ENCODE measurements at regions not wholly inside any gene's neighbourhood (a gene's known extent, or its start where the extent isn't known, plus 50 kb on each side); places are given as distances from the start of the nearest gene placed in this dataset.

- TF ChIP-seq CTCF (IDR thresholded peaks at IDR 0.05; ENCODE audit: low read length) = no peak
- TF ChIP-seq EZH2 (IDR thresholded peaks at IDR 0.05; ENCODE audit: borderline replicate concordance, low read length) = no peak
These were observed 412.5 kb downstream of the MMUT start for GRCh38 chr6:49050584-49050983.

Data from OCI-LY1 (cell line).